Muscle of leg (tissue), 3 donors: ENCODE measurements at regions not wholly inside any gene's neighbourhood (a gene's known extent, or its start where the extent isn't known, plus 50 kb on each side); places are given as distances from the start of the nearest gene placed in this dataset.

Source experiments
- DNase-seq: peaks from one replicate; pipeline ENCODE4 v3.0.0; 2013
- H3K27ac ChIP-seq: one replicate; pipeline ENCODE4 v1.5.1; 2013; ENCODE audit warnings: mild to moderate bottlenecking, low read length, control low read depth
- H3K27me3 ChIP-seq: one replicate; pipeline ENCODE4 v1.6.1; 2013; ENCODE audit warnings: low read length; ENCODE audit not compliant: control insufficient read depth, insufficient read depth
- H3K36me3 ChIP-seq: one replicate; pipeline ENCODE4 v1.6.1; 2013; ENCODE audit warnings: low read length; ENCODE audit not compliant: control insufficient read depth, insufficient read depth
- H3K4me1 ChIP-seq: one replicate; pipeline ENCODE4 v1.6.1; 2013; ENCODE audit warnings: low read length; ENCODE audit not compliant: control insufficient read depth, insufficient read depth
- H3K4me3 ChIP-seq: one replicate; pipeline ENCODE4 v1.5.1; 2013; ENCODE audit warnings: low read length, control low read depth
- H3K9me3 ChIP-seq: replicated peaks from 2 replicates; pipeline ENCODE4 v1.6.1; 2013; ENCODE audit warnings: low read depth, low read length; ENCODE audit not compliant: control insufficient read depth
- WGBS: methylation state at CpG from one replicate; pipeline ENCODE4 v1.1.5; 2013; ENCODE audit warnings: missing lambda C conversion rate; ENCODE audit not compliant: insufficient coverage; 5-methylcytosine and 5-hydroxymethylcytosine counted together

DNA sequence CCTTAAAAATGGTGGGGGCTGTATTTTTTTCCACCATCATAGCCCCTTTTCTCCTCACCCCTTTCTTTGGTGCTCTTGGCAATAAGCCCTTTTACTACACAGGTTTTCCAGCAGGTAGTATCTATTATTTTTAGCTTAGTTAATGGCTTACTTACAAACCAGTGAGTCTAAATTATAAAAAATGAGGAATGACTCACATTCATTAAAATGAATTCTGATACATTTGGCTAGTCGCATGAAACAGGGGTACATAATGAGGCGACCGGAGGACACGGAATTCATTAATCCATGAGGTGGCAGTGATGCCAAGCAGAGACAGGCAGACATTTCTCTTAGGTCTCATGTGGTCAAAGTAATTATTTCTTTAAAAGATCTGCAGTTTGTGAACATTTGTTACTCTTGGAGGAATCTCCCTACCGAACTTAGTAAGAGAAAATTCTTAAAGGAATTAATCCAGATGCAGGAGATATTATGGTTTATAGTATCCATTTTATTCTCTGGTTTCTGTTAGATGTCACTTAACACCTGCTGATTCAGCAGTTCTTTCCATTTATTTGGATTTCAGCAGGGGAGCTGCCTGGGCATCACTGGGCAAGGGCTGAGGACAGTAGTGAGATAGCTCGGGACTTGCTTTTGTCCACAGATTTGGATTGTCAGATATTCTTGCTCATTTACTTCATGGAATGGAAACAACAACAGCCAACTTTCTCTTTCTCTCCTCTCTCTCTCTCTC, 575.0 kb upstream of the NR3C2 start:
- H3K36me3 ChIP-seq, result no peaks in the 10 kb centered on the region
- no peak for DNase-seq
- H3K9me3 ChIP-seq, result no peaks in the 10 kb centered on the region
- WGBS, result 39% methylated on average over 4 of the region's 6 CpGs
- no peak overlapping the region for H3K4me3 ChIP-seq
- H3K27ac ChIP-seq, result no peak overlapping the region
- H3K27me3 ChIP-seq, result no peaks in the 10 kb centered on the region
- no peaks in the 10 kb centered on the region for H3K4me1 ChIP-seq

DNA sequence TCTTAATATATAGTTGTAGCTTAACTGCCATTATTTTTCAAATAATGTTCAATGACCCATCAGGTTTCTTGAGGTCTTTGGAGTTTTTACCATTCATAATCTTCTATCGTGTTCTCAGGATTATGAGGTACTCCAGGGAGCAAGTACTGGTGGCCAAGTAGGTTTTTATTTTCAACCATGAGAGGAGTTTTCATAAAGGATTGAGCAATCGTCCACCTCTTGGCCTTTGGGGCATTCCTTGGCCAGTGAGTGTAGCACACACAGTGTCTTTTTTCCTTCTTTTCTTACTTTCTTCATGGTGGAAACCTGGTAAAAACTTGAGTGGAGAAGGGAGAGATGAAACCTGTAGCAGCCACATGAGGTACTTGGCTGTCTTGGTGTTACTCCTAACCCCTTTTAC, 567.0 kb upstream of the NR3C2 start:
- WGBS, result no CpG with 5 or more reads among the region's 2 CpGs
- no peaks in the 10 kb centered on the region for H3K9me3 ChIP-seq
- DNase-seq, result no peak
- no peaks in the 10 kb centered on the region for H3K4me1 ChIP-seq
- no peaks in the 10 kb centered on the region for H3K36me3 ChIP-seq
- no peak overlapping the region for H3K27ac ChIP-seq
- no peak overlapping the region for H3K4me3 ChIP-seq
- H3K27me3 ChIP-seq, result no peaks in the 10 kb centered on the region

DNA sequence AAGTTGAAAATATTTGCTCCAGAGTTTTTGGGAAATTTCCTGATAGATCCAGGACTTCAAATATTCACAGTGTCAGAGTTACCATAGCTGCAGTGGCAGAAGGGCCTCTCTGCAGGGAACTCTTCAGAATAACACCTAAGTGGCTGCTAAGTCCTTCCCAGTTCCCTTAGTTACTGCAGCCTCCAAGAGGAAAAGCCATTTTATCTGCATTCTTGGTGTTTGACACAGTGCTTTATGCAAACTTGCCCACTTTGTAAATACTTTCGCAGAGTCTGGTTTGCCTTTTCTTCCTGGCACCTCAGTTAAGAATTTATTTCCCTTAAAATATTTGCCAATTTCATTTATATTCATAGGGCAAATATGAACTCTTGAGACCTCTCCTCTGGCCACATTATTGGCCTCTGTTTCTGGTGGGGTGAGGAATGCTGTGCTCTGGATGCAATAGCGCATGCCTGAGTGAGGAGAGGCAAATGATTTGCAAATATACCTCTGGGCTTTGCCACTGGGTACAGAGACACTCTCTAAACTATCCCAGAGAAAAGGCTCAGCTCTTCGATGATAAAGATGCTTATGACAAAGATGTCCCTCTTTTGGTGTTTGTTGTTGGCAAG, 566.3 kb upstream of the NR3C2 start:
- H3K4me1 ChIP-seq, result no peaks in the 10 kb centered on the region
- H3K27me3 ChIP-seq, result no peaks in the 10 kb centered on the region
- no peaks in the 10 kb centered on the region for H3K36me3 ChIP-seq
- peak; percentile 28 for DNase-seq
- WGBS, result no CpG with 5 or more reads among the region's 3 CpGs
- H3K27ac ChIP-seq, result no peak overlapping the region
- no peak overlapping the region for H3K4me3 ChIP-seq
- H3K9me3 ChIP-seq, result no peaks in the 10 kb centered on the region

DNA sequence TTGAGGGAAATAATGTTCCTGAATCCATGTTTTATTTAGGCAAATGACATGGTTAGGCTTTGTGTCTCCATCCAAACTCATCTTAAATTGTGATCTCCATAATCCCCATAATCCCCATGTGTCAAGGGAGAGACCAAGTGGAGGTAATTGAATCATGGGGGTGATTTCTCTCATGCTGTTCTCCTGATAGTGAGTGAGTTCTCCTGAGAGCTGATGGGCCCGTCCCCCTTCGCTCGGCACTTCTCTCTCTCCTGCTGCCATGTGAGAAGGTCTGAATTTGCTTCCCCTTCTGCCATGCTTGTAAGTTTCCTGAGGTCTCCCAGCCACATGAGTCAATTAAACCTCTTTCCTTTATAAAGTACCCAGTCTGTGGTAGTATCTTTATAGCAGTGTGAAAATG, 563.0 kb upstream of the NR3C2 start:
- WGBS, result no CpG with 5 or more reads among the region's 3 CpGs
- H3K4me1 ChIP-seq, result no peaks in the 10 kb centered on the region
- DNase-seq, result no peak

DNA sequence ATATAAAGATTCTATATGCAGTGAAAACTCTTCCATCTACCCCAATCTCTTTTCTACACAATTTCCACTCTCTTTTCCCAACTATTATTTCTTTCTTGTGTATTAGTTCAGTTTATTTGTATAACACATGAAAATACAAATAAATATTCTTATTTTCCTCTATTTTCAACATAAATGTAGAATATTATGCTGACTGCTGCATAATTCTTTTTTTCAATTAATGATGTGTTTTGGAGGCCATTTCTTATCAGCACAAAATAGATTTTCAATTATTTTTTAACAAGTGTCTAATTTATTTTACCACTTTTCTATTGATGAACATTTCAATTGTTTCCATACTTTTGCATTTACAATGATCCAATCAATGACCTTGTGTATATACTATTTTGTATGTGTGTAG, 557.7 kb upstream of the NR3C2 start:
- Histone ChIP-seq H3K4me1 (no peaks in the 10 kb centered on the region), H3K4me3 (no peak overlapping the region), H3K36me3 (no peaks in the 10 kb centered on the region), H3K9me3 (no peaks in the 10 kb centered on the region), H3K27me3 (no peaks in the 10 kb centered on the region), H3K27ac (no peak overlapping the region)
- DNase-seq, result no peak

More for the DNA sequence above, 563.0 kb upstream of the NR3C2 start:
- Histone ChIP-seq H3K27ac (no peak overlapping the region), H3K9me3 (no peaks in the 10 kb centered on the region), H3K36me3 (no peaks in the 10 kb centered on the region), H3K27me3 (no peaks in the 10 kb centered on the region), H3K4me3 (no peak overlapping the region)

DNA sequence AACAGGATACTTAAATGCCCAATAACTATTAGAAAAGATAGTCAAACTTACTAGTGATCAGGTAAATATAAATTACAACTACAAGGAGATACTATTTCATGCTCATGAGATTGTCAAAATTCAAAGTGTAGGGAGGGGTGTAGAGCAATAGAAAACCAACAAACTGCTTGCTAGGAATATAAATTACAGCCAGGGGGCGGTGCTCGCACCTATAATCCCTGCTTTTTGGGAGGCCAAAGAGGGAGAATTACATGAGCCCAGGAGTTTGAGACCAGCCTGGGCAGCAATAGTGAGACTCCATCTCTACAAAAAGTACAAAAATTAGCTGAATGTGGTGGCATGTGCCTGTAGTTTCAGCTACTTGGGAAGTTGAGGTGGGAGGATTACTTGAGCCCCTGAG, 556.5 kb upstream of the NR3C2 start:
- 75% methylated on average over 2 of the region's 2 CpGs for WGBS
- Histone ChIP-seq H3K4me1 (no peaks in the 10 kb centered on the region), H3K27me3 (no peaks in the 10 kb centered on the region), H3K27ac (no peak overlapping the region), H3K36me3 (no peaks in the 10 kb centered on the region), H3K9me3 (no peaks in the 10 kb centered on the region), H3K4me3 (no peak overlapping the region)
- no peak for DNase-seq

DNA sequence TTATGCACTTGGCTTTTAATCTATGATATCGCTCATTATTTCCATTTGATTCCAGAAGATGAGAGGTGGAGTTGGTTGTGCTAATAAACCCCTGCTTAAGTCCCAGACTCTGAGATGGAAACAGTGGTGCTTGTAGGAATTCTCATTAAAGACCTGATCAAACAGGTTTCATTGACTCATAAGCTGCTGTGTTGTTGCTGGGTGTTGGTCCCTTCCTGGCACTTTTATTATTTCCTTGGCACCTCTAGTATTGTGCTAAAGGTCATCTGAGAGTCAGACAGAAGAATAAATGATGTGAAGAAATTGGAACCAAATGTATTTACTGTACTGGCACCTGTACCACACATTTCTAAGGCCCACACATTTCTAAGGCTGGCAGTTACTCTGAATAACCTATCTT, 544.7 kb upstream of the NR3C2 start:
- Histone ChIP-seq H3K27me3 (no peaks in the 10 kb centered on the region), H3K4me1 (no peaks in the 10 kb centered on the region), H3K9me3 (no peaks in the 10 kb centered on the region), H3K27ac (no peak overlapping the region), H3K4me3 (no peak overlapping the region), H3K36me3 (no peaks in the 10 kb centered on the region)
- DNase-seq, result peak; percentile 5
- no CpG with 5 or more reads among the region's 1 CpG for WGBS

DNA sequence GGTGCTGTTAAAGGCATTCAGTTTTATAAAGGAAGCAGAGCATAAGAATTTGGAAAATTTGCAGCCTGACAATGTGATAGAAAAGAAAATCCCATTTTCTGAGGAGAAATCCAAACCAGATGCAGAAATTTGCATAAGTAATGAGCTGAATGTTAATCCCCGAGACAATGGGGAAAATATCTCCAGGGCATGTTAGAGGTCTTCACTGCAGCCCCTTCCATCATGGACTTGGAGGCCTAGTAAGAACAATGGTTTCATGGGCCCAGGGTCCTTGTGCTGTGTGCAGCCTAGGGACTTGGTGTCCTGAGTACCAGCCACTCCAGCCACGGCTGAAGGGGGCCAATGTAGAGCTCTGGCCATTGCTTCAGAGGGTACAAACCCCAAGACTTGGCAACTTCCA, 542.7 kb upstream of the NR3C2 start:
- no peaks in the 10 kb centered on the region for H3K27me3 ChIP-seq
- no peaks in the 10 kb centered on the region for H3K4me1 ChIP-seq
- H3K4me3 ChIP-seq, result no peak overlapping the region
- no peaks in the 10 kb centered on the region for H3K9me3 ChIP-seq
- no peak overlapping the region for H3K27ac ChIP-seq
- 81% methylated on average over 2 of the region's 2 CpGs for WGBS
- H3K36me3 ChIP-seq, result no peaks in the 10 kb centered on the region
- no peak for DNase-seq

DNA sequence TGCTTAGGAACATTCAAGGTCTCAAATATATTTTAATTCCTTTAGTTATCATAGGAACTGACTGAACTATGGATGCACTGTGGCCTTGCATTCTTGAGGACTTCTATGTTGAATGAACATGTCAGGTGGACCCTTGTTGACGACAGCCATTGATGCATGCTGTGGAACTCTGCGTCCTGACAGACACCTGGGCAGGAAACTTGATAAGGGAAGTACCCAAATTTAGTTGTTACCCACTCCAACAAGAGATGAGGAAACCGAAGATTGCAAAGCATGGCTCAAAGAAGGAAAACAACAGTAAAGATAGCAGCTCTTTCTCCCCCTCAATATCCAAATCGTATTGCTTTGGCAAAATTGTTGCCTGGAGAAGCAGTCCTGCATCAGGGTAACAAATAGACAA, 540.0 kb upstream of the NR3C2 start:
- DNase-seq, result no peak
- H3K27ac ChIP-seq, result no peak overlapping the region
- no peaks in the 10 kb centered on the region for H3K4me1 ChIP-seq
- no peaks in the 10 kb centered on the region for H3K9me3 ChIP-seq
- no peak overlapping the region for H3K4me3 ChIP-seq
- H3K36me3 ChIP-seq, result no peaks in the 10 kb centered on the region
- 100% methylated on average over 1 of the region's 4 CpGs for WGBS
- no peaks in the 10 kb centered on the region for H3K27me3 ChIP-seq

DNA sequence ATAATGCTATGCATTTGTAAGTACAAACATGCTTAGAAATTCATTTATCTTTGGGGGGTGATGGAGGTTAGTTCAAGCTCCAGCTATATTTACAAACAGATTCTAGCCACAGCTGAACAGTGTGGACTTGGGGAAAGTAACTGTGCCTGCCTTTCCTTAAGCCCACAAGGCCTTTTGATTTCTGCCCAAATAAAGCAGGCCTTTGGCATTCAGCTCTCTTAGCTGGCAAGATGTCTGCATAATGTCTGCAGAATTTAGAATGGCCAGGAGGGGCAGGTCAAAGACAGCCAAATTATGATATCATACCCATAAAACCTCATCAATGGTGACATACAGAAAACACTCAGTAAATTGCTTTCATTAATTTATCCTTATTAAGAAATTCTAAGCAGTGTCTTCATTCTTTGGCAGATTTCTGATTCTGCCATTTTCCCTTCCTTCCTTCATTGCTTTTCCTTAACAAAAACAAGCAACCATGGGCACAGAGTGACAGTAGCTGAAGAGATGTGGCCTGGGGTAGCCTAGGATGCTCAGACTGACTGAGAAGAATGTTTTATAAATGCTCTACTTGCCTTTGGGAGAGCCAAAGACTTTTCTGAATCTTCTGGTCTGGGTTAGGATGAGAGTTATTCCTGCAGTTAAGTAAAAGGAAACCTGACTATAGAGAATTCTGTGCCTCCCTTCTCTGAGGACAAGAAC, 538.7 kb upstream of the NR3C2 start:
- Histone ChIP-seq H3K27me3 (no peaks in the 10 kb centered on the region), H3K4me3 (no peak overlapping the region), H3K4me1 (no peaks in the 10 kb centered on the region), H3K9me3 (no peaks in the 10 kb centered on the region), H3K27ac (no peak overlapping the region), H3K36me3 (no peaks in the 10 kb centered on the region)
- DNase-seq, result peak; percentile 58
